NCI-H2107 treated with DMSO at 0.1 percent for 48 hours (cell line): ENCODE measurements at regions not wholly inside any gene's neighbourhood (a gene's known extent, or its start where the extent isn't known, plus 50 kb on each side); places are given as distances from the start of the nearest gene placed in this dataset.
"Not testable (repeated sequence)": the region's sequence is repeated elsewhere in the genome, so short reads cannot be mapped to it uniquely, and the experiment has no call there.

Source experiments
- DNase-seq: peaks from one replicate; lab custom pipeline; 2025; ENCODE audit not compliant: unreplicated experiment; lab: John Stamatoyannopoulos, UW

DNA sequence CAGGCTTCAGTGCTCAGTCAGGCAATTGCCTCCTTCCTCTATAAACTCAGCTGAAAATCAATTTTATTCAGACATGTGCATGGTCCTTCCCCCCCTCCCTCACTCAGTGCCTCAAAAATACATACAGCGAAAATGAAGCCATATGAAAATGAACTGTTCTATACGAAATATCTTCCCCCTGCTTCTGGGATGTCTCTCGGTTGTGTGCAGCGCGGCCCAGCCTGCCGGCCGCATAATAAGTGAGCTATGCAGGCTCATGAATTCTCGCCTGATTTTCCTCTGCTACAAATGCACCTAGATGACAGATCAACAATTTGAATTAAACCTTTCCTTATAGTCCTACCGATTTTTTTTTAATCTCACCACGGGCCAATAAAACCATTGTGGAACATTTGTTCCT, 252.9 kb downstream of the CRLF2 start:
- no peak for DNase-seq

DNA sequence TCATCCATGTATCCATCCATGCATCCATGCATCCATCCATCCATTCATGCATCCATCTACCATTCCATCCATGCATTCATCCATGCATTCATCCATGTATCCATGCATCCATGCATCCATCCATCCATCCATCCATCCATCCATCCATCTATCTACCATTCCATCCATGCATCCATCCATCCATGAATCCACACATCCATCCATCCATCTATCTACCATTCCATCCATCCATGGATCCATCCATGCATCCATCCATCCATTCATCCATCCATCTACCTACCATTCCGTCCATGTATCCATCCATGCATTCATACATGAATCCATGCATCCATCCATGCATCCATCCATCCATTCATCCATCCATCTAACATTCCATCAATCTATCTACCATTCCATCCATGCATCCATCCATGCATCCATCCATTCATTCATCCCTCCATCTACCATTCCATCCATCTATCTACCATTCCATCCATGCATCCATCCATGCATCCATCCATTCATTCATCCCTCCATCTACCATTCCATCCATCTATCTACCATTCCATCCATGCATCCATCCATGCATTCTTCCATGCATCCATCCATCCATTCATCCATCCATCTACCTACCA, 257.2 kb downstream of the CRLF2 start:
- DNase-seq, result not testable (repeated sequence)

DNA sequence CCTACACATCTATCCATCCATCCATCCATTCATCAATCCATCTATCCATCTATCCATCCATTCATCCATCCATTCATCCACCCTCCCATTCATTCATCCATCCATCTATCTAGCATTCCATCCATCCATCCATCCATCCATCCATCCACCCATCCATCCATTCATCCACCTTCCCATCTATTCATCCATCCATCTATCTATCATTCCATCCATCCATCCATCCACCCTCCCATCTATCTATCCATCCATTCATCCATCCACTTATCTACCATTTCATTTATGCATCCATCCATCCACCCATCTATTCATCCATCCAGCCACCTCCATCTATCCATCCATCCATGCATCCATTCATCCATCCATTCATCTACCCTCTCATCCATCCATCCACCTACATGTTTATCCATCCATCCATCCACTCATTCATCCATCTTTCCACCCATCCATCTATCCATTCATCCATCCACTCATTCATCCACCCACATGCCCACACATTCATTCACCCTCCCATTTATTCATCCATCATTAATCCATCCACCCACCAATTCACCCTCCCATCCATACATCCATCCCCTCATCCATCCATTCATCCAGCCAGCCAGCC, 258.5 kb downstream of the CRLF2 start:
- no peak for DNase-seq

DNA sequence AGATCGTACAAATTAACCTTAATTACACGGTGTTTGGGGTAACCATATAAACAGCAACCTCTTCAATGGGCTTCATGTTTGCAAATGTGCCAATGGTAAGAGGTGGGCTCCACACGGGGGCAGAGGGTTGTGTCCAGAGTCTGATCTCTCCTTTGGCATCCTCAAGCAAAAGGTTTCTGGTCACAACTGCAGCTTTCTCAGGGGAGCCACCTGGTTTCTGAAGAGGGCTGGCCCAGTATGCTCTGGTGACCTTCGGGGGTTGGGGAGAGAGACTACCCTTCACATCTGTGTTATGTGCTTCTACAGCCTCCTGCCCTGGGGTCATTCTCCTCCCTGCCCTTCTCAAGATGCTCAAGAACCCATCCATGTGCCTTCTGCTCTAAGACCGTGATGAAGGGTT, 259.6 kb downstream of the CRLF2 start:
- no peak for DNase-seq

- DNase-seq, result not testable (repeated sequence)
Observed at GRCh38 chrX:947262-947661, 265.2 kb downstream of the CRLF2 start.

- no peak for DNase-seq
Observed at GRCh38 chrX:943035-943434, 269.4 kb downstream of the CRLF2 start.

DNA sequence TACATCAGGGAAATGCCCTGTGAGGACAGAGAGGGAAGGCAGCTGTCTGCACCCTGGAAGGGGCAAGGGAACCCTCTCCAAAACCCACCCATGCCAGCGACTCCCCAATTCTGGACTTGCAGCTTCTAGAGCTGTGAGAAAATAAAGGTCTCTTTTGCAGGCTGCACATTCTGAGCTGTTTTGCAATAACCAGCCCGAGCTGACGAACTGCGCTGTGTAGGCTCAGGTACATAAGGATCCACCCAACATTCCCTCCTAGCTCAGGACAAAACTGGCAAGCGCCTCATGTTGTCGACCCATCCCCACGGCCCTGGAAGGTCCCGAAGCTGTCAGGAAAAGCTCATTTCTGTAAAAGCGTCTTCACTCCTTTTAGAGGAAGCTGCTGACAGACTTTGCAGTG, 271.8 kb downstream of the CRLF2 start:
- DNase-seq, result no peak

DNA sequence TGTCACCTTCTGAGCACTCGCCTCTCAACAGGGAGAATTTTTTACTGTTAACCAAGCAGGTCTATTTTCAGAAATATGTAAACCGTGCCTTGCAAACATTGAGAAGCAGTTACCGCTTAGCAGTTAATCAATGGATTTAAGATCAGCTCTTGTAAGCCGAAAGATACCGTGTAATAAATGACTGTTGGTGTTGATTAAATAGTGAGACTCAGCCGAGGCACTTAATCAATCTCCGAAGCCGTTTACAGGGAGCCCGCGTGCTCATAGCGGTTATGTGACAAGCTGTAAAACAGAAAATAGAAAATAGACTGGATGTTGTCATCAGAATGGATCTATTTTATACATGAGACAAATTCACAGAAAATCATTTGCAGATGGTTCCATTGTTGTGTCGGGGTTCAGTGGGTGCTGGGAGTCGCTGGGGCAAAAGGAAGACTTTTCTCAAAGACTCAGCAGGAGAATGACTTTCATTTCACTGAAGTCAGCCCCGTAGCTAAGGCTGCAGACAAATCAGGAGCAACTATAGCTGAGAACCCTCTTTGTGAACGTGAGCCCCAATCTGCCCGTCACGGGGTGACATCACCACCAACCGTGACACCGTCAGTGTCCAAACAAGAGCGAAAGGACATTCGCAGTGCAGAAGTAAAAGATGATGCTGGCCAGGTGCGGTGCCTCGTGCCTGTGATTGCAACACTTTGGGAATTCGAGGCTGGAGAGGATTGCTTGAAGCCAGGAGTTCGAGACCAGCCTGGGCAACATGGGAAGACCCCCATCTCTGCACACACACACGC, 275.3 kb downstream of the CRLF2 start:
- no peak for DNase-seq

DNA sequence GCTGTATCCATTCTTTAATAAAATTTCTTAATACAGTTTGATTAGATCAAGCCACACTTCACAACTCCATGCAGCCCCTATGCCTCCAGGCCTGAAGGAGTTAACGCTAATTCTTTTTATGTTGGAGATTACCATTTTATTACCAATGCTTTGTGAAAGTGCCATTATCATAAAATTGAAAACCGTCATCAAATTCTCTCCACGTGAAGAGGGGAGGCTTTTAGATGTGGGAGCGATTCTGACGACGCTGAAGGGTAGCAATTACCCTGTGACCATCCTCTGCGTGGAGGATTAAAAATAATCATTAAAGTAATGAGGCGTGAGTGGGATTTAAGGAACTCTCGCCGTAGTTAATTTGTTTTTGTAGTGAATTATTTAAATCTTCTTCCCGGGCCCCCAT, 278.8 kb downstream of the CRLF2 start:
- no peak for DNase-seq

DNA sequence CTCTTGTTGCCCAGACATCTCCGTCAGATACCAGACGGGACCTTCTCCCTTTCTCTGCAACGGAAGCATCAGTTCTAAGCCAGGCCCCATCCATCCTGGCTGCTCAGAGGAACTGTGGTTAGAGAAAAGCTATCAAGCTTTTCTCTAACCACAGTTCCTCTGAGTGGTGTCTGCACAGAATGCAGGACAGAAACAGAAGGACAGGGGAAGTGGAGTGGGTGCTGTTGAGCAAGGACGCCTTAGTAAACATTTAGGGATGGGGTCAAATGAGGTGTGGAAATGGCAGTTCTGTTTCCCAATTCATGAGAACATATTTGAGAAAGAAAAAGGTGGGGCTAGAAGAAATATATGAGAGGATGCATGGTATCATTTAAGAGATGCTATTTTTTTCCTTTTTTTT, 283.8 kb downstream of the CRLF2 start:
- DNase-seq, result no peak

- DNase-seq, result no peak
Observed at GRCh38 chrX:926991-927390, 285.5 kb downstream of the CRLF2 start.

DNA sequence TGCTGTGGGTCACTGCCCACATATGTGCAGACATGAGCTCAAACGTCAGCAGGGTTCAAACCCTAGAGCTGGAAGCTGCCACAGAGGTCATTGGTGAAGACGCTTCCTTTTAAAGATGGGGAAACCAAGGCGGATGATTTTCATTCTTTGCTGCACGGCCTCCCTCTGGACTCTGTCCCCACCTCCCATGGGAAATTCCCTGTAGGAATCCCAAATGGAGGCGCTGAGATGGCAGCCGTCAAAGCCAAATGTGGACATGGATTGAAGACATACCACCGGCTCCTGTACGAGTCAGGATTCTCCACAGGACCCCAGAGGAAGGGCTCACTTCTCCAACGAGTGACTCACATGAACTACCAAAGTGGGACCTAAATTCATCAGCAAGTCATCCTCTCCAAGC, 286.4 kb downstream of the CRLF2 start:
- no peak for DNase-seq

DNA sequence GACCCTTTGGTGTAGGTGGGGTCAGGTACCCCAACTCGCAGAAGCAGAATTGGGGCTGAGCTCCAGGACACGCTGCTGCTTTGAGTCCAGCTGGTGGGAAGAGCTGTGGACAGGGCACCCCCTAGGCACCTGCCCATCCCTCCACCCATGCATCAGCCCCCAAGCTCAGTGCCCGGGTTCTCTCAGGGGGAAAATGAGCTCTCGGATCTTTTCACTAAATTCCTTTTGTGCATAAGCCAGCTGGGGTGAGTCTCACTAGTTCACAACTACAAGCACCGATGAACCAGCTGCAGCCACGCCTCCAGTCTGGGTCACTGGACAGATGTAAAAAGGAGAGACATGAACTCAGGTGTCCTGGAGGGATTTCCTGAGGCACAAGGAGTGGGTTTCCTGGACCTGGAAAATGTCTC, 286.8 kb downstream of the CRLF2 start:
- no peak for DNase-seq

DNA sequence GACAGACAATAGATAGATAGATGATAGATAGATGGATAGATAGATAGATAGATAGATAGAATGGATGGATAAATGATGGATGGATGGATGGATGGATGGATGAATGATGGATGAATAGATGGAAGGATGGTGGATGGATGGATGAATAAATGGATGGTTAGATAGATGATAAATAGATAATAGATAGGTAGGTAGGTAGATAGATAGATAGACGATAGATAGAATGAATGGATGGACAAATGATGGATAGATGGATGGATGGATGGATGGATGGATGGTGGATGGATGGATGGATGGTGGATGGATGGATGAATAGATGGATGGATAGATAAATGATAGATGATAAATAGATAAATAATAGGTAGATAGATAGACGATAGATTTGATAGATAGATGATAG, 287.4 kb downstream of the CRLF2 start:
- DNase-seq, result no peak

DNA sequence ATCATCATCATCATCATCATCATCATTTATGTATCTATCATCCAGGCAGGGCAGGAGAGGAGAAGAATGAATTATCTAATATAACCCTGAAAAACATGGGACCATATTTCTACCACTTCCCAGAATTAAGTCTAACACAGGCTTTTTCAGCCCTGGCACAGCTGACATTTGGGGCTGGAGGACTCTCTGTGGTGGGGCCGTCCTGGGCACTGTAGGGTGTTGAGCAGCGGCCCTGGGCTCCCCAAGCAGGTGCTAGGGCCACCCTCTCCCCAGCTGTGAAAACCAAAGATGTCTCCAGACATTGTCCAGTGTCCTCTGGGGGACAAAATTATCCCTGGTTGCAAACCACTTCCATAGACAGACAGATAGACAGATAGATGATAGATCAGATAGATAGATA, 288.4 kb downstream of the CRLF2 start:
- DNase-seq, result no peak

- no peak for DNase-seq
Observed at GRCh38 chrX:920234-920799, 289.7 kb downstream of the SHOX start.

DNA sequence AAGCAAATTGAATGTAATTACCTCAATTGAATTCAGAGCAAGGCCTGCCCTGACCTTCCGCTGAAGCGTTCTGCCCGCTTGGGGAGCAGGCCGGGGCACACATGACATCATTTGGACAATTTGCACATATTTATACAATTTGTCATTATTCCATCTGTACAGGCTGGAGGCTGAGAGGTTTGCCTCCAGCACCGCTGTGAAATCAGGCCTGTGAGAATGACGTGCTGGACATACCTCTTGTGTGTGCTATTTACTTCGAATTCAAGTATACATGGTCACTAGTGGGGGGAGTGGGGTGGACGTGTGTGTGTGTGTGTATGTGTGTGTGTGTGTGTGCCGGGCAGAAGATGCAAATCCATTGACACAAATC, 285.6 kb downstream of the SHOX start:
- DNase-seq, result no peak

DNA sequence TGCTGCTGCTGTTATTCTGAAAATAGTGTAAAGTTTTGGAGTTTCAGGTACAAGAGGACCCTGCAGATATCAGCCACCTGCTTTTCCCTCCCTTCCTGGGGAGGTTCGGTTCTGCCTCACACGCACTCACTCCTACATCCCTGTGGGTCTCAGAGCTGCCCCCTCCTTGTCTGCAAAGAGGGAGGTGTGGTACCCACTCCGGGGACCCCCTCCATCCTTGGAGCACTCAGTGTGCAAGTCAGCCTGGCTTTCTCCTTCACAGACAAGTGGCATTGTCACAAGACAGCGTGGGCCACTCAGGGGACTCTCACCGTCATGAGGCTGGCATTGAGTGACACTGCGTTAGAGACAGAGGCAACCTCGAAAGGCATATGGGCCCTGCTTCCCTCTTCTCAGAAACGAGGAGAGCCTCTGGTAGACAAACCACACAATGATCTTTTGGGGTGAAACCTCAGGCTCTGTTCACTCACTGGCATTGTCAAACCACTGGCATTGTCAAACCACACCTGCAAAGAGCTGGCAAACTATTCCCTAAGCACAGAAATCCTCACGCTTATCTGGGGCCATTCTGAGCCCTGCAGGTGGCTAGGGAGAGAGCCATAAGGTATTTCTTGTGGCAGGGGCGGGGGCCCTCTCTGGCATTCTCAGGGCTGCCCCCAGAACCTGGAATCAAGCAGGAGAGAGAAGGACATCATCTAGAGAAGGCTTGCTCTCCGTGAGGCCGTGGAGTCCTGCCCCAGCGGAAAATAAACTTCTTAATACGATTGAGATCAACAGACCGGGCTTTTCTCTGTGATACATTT, 285.0 kb downstream of the SHOX start:
- no peak for DNase-seq

- DNase-seq, result no peak
Observed at GRCh38 chrX:914206-914605, 283.6 kb downstream of the SHOX start.

DNA sequence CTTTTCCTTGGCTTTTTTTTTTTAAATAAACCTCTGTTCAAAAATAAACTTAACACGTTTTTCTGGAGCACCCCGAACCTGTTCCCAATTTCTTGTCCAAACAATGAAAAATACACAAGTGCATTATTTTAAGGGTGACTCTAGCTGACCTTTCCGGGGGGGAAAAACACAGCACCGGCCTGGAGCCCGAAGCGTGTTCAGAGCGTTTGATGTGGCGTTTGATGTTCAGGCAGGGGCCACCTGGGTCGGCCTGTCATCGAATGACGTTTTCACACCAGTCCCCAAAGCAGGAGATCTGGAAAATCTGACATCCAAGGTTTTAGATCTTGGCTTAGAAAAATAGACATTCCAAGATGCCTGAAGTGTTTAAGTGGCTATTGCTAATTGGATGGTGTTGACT, 282.1 kb downstream of the SHOX start:
- no peak for DNase-seq

DNA sequence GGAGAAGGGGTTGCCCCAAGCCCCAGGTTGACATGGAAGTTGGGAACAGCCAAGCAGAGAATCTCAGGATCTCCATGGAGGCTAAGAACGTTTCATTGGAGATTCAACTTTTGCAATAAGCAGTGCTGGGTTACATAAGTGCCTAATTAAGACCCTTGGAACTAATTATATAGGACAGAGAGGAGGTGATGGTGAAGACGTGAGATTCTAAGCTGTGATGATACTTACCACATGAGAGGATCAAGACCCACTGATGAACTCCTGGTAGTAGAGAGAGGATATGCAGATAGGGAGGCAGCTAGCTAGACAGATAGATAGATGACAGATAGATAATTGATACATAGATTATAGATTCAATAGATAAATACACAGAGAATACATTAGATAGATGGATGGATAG, 278.5 kb downstream of the SHOX start:
- DNase-seq, result not testable (repeated sequence)
